Tibial artery (tissue), 4 donors: ENCODE measurements at regions not wholly inside any gene's neighbourhood (a gene's known extent, or its start where the extent isn't known, plus 50 kb on each side); places are given as distances from the start of the nearest gene placed in this dataset.

Experiments used
- DNase-seq, 2 donors: peaks; one replicate each; pipeline ENCODE4 v3.0.0-alpha.2; 2019
- H3K27ac ChIP-seq, 2 donors: fragments of 200-600 bp; sonication (generic) in 1 of 2; 1 replicate in 1 of 2; 2 replicates in 1 of 2; pipeline ENCODE4 v1.5.1; 2018 to 2019; ENCODE audit warnings: mild to moderate bottlenecking in 1 of 2
- H3K27me3 ChIP-seq, 2 donors: fragments of 200-600 bp; sonication (generic) in 1 of 2; one replicate each; pipeline versions ENCODE4 v1.5.1 to v1.6.0; 2016 to 2019
- H3K36me3 ChIP-seq, 3 donors: fragments of 200-600 bp; sonication (generic) in 2 of 3; one replicate each; pipeline ENCODE4 v1.5.1; 2016 to 2019; ENCODE audit warnings: mild to moderate bottlenecking in 2 of 3
- H3K4me1 ChIP-seq, 4 donors: fragments of 200-600 bp; sonication (generic) in 2 of 4; 1 replicate in 3 of 4; 2 replicates in 1 of 4; pipeline ENCODE4 v1.5.1; 2016 to 2019
- H3K4me3 ChIP-seq, 2 donors: fragments of 200-600 bp; sonication (generic) in 1 of 2; 1 replicate in 1 of 2; 2 replicates in 1 of 2; pipeline ENCODE4 v1.5.1; 2018 to 2019; ENCODE audit warnings: mild to moderate bottlenecking in 2 of 2
- H3K9me3 ChIP-seq, 3 donors: fragments of 200-600 bp; sonication (generic) in 1 of 3; one replicate each; pipeline ENCODE4 v1.5.1; 2016 to 2019
- intact Hi-C: fragments of 100-400 bp; cut with DNase I; formaldehyde crosslinking; loops from one replicate; pipeline ENCODE4 v1.15.0; 2023; ENCODE audit warnings: low total_unique reads
- TF ChIP-seq, protein P1 (sequence below), 2 experiments: fragments of 200-600 bp in 1 of 2; fragments of 450-650 bp in 1 of 2; IDR thresholded peaks; one replicate each; pipeline ENCODE4 v1.5.1; 2017 to 2019; ENCODE audit warnings: antibody characterized with exemption in 2 of 2, mild to moderate bottlenecking in 1 of 2, moderate library complexity in 1 of 2

DNA sequence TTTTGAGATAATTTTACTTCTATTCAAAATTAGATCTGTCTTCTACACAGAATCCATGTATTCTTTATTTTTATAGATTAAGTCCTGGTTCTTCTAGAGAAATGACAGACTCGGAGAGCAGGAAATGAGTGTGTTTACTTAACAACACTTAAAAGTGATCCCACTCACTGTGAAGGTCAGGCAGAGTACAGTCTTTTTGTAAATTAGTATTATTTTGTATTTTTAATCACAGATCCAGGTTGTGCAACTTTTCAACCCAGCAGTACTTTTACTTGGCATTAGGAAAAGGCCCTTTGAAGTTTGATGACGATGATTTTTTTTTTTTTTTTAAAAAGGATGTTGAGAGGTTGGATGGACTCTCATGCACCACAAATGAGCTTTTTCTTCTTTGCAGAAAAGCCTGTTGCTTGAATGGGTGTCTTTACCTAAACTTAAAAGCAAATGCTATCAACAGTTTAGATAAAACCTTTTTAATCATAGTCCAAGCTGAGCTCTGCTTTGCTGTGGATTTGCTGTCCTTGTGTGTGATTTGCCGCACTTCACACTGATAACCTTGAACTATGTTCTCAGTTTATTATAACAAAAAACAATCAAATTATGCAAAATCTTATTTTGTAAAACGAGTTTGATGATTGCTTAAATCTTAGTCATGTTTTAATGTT is 114.1 kb downstream of the MXRA5 start:
- TF ChIP-seq, protein P1, sequence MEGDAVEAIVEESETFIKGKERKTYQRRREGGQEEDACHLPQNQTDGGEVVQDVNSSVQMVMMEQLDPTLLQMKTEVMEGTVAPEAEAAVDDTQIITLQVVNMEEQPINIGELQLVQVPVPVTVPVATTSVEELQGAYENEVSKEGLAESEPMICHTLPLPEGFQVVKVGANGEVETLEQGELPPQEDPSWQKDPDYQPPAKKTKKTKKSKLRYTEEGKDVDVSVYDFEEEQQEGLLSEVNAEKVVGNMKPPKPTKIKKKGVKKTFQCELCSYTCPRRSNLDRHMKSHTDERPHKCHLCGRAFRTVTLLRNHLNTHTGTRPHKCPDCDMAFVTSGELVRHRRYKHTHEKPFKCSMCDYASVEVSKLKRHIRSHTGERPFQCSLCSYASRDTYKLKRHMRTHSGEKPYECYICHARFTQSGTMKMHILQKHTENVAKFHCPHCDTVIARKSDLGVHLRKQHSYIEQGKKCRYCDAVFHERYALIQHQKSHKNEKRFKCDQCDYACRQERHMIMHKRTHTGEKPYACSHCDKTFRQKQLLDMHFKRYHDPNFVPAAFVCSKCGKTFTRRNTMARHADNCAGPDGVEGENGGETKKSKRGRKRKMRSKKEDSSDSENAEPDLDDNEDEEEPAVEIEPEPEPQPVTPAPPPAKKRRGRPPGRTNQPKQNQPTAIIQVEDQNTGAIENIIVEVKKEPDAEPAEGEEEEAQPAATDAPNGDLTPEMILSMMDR (IDR thresholded peaks at IDR 0.05) = no peak
- Histone ChIP-seq H3K9me3 (no peaks in the 10 kb centered on the region), H3K27ac (no peak overlapping the region), H3K4me3 (no peak overlapping the region), H3K4me1 (no peaks in the 10 kb centered on the region), H3K36me3 (no peaks in the 10 kb centered on the region), H3K27me3 (no peaks in the 10 kb centered on the region)
- no peak for DNase-seq
- intact Hi-C loops = no loop called here

DNA sequence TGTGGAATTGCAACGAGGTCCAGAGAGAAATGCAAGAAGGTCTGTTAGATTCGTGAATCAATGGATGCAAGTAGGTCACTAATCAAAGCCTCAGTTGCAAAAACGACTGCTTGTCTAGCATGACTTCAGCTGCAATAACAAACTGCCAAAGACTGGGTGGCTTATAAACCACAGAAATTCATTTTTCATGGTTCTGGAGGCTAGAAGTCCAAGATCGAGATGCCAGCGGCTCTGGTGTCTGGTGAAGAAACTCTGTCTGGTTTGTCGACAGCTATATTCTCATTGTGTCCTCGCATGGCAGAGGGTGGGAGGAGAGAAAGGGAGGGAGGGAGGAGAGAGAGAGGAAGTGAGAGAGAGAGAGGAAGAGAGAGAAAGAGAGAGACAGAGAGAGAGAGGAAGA is 114.7 kb downstream of the MXRA5 start:
- Histone ChIP-seq H3K4me3 (no peak overlapping the region), H3K4me1 (no peaks in the 10 kb centered on the region), H3K27me3 (no peaks in the 10 kb centered on the region), H3K36me3 (no peaks in the 10 kb centered on the region), H3K9me3 (no peaks in the 10 kb centered on the region), H3K27ac (no peak overlapping the region)
- intact Hi-C loops = no loop called here
- no peak for DNase-seq
- TF ChIP-seq, protein P1 (IDR thresholded peaks at IDR 0.05) = no peak

DNA sequence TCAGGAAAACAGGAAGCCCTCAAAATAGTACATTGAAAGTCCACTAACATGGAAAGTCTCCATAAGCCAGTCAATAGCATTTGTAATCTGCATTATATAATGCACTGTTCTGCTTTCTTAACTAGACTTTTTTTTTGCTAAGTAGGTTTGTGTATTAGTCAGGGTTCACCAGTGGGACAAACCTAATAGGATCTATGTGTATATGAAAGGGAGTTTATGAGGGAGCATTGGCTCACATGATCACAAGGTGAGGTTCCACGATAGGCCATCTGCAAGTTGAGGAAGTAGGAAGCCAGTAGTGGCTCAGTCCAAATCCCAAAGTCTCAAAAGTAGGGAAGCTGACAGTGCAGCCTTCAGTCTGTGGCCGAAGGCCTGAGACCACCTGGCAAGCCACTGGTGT is 116.0 kb downstream of the MXRA5 start:
- intact Hi-C loops = no loop called here
- TF ChIP-seq, protein P1 (IDR thresholded peaks at IDR 0.05) = no peak
- H3K27me3 ChIP-seq = no peaks in the 10 kb centered on the region
- DNase-seq = no peak
- no peaks in the 10 kb centered on the region for H3K4me1 ChIP-seq
- H3K9me3 ChIP-seq = no peaks in the 10 kb centered on the region
- H3K36me3 ChIP-seq = no peaks in the 10 kb centered on the region
- no peak overlapping the region for H3K27ac ChIP-seq
- no peak overlapping the region for H3K4me3 ChIP-seq

DNA sequence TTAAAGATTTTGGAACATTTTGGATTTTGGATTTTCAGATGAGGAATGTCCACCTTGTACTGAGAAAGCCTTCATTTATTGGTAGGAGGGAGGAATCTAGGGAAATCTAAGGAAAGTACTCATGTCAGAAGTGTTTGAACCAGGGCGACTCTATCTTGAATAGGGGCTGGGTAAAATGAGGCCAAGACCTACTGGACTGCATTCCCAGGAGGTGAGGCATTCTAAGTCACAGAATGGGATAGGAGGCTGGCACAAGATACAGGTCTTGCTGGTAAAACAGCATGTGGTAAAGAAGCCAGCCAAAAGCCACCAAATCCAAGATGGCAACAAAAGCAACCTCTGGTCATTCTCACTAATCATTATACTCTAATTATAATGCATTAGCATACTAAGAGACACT is 118.9 kb downstream of the MXRA5 start:
- no peaks in the 10 kb centered on the region for H3K27me3 ChIP-seq
- H3K9me3 ChIP-seq = no peaks in the 10 kb centered on the region
- no peak for DNase-seq
- H3K4me1 ChIP-seq = no peaks in the 10 kb centered on the region
- H3K36me3 ChIP-seq = no peaks in the 10 kb centered on the region
- H3K27ac ChIP-seq = no peak overlapping the region
- H3K4me3 ChIP-seq = no peak overlapping the region
- intact Hi-C loops = no loop called here
- TF ChIP-seq, protein P1 (IDR thresholded peaks at IDR 0.05) = no peak

DNA sequence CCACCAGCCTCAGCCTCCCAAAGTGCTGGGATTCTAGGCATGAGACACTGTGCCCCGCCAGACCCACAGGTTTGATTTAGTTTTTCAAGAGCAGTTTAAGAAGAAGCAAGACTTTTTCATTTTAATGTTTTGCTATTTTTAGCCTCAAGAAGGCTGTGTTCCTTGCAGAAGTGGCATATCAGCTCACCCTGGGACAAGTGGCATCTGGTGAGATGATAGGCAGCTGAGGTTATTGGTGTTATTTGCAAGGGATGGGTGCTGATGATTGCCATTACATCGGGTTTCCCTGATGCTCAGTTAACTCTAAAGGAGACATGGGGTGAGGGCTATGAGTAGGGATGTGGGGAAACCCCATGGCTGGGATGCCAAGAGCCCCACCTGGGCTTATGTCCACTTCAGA is 120.4 kb downstream of the MXRA5 start:
- H3K27ac ChIP-seq = no peak overlapping the region
- no peak overlapping the region for H3K4me3 ChIP-seq
- intact Hi-C loops = no loop called here
- no peaks in the 10 kb centered on the region for H3K27me3 ChIP-seq
- H3K9me3 ChIP-seq = no peaks in the 10 kb centered on the region
- no peaks in the 10 kb centered on the region for H3K36me3 ChIP-seq
- DNase-seq = no peak
- no peaks in the 10 kb centered on the region for H3K4me1 ChIP-seq
- TF ChIP-seq, protein P1 (IDR thresholded peaks at IDR 0.05) = no peak

DNA sequence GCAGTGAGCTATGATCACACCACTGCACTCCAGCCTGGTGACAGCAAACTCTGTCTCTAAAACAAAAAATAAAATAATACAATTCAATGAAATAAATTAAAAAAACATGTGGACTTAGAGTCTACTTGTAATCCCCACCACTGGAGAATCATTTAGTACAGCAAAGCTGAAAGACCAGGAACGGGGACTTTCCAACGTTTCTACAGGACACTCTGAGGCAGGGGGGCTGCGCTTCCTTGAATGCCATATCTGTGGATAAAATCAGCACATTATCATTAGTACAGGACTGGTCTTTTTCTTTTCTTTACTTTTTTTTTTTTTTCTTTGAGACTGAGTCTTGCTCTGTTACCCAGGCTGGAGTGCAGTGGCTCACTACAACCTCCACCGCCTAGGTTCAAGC is 124.8 kb downstream of the MXRA5 start:
- H3K4me3 ChIP-seq = no peak overlapping the region
- TF ChIP-seq, protein P1 (IDR thresholded peaks at IDR 0.05) = no peak
- H3K4me1 ChIP-seq = no peaks in the 10 kb centered on the region
- H3K27ac ChIP-seq = no peak overlapping the region
- no peak for DNase-seq
- H3K9me3 ChIP-seq = no peaks in the 10 kb centered on the region
- H3K36me3 ChIP-seq = no peaks in the 10 kb centered on the region
- H3K27me3 ChIP-seq = no peaks in the 10 kb centered on the region
- intact Hi-C loops = no loop called here
